Right atrium auricular region (tissue), 2 donors: ENCODE measurements at regions not wholly inside any gene's neighbourhood (a gene's known extent, or its start where the extent isn't known, plus 50 kb on each side); places are given as distances from the start of the nearest gene placed in this dataset.

Experiments
- DNase-seq: peaks from one replicate; pipeline ENCODE4 v3.0.0-alpha.2; 2019; ENCODE audit warnings: low spot score
- H3K27ac ChIP-seq, 2 donors: fragments of 200-600 bp; sonication (generic); 1 replicate in 1 of 2; 2 replicates in 1 of 2; pipeline ENCODE4 v1.5.1; 2016 to 2019
- H3K27me3 ChIP-seq, 2 donors: fragments of 200-600 bp; sonication (generic); one replicate each; pipeline versions ENCODE4 v1.5.1 to v1.6.0; 2017 to 2019
- H3K36me3 ChIP-seq: fragments of 200-600 bp; sonication (generic); one replicate; pipeline ENCODE4 v1.5.1; 2016
- H3K4me1 ChIP-seq, 2 donors: fragments of 200-600 bp; sonication (generic); one replicate each; pipeline versions ENCODE4 v1.5.1 to v1.6.0; 2017 to 2019
- H3K4me3 ChIP-seq, 2 donors: fragments of 200-600 bp; sonication (generic); 1 replicate in 1 of 2; 2 replicates in 1 of 2; pipeline ENCODE4 v1.5.1; 2017 to 2019; ENCODE audit warnings: mild to moderate bottlenecking in 1 of 2, moderate library complexity in 1 of 2
- H3K9me3 ChIP-seq, 2 donors: fragments of 200-600 bp; sonication (generic); one replicate each; pipeline ENCODE4 v1.5.1; 2019
- CTCF ChIP-seq, 2 donors: fragments of 200-600 bp; sonication (generic); IDR thresholded peaks; one replicate each; pipeline ENCODE4 v1.5.1; 2019; ENCODE audit warnings: antibody characterized with exemption in 2 of 2

- H3K9me3 ChIP-seq, result no peaks in the 10 kb centered on the region
- DNase-seq, result no peak
- H3K27me3 ChIP-seq, result no peaks in the 10 kb centered on the region
- no peaks in the 10 kb centered on the region for H3K36me3 ChIP-seq
- TF ChIP-seq CTCF (IDR thresholded peaks at IDR 0.05), result no peak
- no peak overlapping the region for H3K27ac ChIP-seq
- H3K4me3 ChIP-seq, result no peak overlapping the region
- H3K4me1 ChIP-seq, result no peaks in the 10 kb centered on the region
Observed at GRCh38 chr1:187876775-187877174, 1048.0 kb downstream of the PLA2G4A start.

DNA sequence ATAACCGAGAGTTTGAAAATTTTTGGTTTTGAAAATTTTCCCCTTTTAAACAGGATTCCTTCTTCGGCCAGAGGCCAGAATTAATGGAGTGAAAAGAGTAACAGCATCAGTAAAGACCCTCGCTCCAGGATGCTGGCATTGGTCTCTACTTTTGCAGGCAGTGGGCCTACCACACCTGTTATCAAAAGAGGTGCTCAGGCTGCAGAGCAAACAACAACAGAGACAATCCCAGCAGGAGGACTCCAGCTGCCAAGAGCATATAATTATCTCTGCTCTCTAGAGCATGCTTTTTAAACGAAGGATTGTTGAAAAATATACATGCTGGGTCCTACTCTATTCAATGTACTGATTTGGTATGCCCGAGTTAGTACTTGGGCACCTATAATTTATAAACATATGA, 1048.5 kb downstream of the PLA2G4A start:
- Histone ChIP-seq H3K9me3 (no peaks in the 10 kb centered on the region), H3K27ac (no peak overlapping the region), H3K4me3 (no peak overlapping the region), H3K4me1 (no peaks in the 10 kb centered on the region), H3K27me3 (no peaks in the 10 kb centered on the region), H3K36me3 (no peaks in the 10 kb centered on the region)
- no peak for DNase-seq
- no peak for TF ChIP-seq CTCF (IDR thresholded peaks at IDR 0.05)

DNA sequence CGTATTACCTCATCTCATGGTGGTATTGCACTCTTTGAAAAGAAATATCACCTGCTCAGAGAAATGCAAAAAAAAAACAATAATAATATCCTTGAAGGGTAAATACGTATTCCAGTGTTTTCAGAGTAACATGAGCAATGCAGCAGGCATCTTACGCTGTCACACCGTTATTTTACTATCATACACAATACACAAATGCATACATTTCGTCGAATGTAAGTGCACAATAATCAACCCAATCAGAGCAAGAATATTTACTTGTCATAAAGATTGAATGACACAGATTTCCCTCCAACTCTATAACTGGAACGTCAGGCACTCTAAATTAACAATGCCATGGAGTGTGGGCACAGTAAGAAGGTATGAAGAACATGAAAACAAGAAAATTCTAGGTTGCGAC, 1050.1 kb downstream of the PLA2G4A start:
- H3K4me1 ChIP-seq, result no peaks in the 10 kb centered on the region
- no peak for DNase-seq
- no peak overlapping the region for H3K27ac ChIP-seq
- TF ChIP-seq CTCF (IDR thresholded peaks at IDR 0.05), result no peak
- no peaks in the 10 kb centered on the region for H3K36me3 ChIP-seq
- H3K4me3 ChIP-seq, result no peak overlapping the region
- H3K27me3 ChIP-seq, result no peaks in the 10 kb centered on the region
- no peaks in the 10 kb centered on the region for H3K9me3 ChIP-seq

GRCh38 chr1:187883356-187883755, 1054.6 kb downstream of the PLA2G4A start:
- Histone ChIP-seq H3K27ac (no peak overlapping the region), H3K9me3 (no peaks in the 10 kb centered on the region), H3K27me3 (no peaks in the 10 kb centered on the region), H3K4me1 (no peaks in the 10 kb centered on the region), H3K36me3 (no peaks in the 10 kb centered on the region), H3K4me3 (no peak overlapping the region)
- no peak for DNase-seq
- no peak for TF ChIP-seq CTCF (IDR thresholded peaks at IDR 0.05)

DNA sequence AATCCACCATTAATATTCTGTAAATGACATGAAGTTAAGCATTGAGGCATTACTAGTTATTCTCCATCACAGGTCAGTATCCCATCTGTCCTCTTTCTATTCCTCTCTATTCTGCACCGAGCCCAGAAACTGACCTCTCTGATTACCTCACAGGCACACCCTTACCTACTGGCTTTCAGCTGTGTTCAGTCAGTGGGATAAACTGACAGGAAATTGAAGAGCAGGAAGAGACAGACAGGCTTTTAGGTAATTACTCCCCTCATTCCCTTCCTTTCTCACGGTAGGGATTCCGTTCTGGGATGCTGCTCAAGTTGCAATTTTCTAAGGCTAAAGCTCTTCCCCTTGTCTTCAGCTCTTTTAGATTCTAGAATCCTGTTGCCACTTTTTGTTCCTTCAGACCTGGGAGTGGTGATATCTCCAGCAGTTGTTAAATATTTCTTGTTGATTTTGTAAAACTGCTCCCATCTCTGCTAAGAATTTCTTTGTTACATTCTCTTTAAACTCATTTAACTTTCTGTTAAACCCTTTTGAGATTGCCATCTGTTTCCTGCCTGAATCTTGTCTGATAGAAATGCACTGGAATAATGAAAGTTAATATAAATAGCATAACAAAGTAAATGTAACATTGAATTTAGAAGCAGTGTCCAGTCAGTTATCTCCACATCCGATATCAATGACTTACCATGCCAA, 1063.4 kb downstream of the PLA2G4A start:
- TF ChIP-seq CTCF (IDR thresholded peaks at IDR 0.05), result no peak
- Histone ChIP-seq H3K4me3 (no peak overlapping the region), H3K27me3 (no peaks in the 10 kb centered on the region), H3K9me3 (no peaks in the 10 kb centered on the region), H3K27ac (no peak overlapping the region), H3K36me3 (no peaks in the 10 kb centered on the region), H3K4me1 (no peaks in the 10 kb centered on the region)
- no peak for DNase-seq

GRCh38 chr1:187892683-187893039, 1063.9 kb downstream of the PLA2G4A start:
- Histone ChIP-seq H3K9me3 (no peaks in the 10 kb centered on the region), H3K27me3 (no peaks in the 10 kb centered on the region), H3K4me1 (no peaks in the 10 kb centered on the region), H3K36me3 (no peaks in the 10 kb centered on the region), H3K27ac (no peak overlapping the region), H3K4me3 (no peak overlapping the region)
- no peak for DNase-seq
- TF ChIP-seq CTCF (IDR thresholded peaks at IDR 0.05), result no peak
